NCI-H187 treated with DMSO at 0.1 percent for 48 hours (cell line): ENCODE measurements at regions not wholly inside any gene's neighbourhood (a gene's known extent, or its start where the extent isn't known, plus 50 kb on each side); places are given as distances from the start of the nearest gene placed in this dataset.
"Not testable (repeated sequence)": the region's sequence is repeated elsewhere in the genome, so short reads cannot be mapped to it uniquely, and the experiment has no call there.

Experiments
- DNase-seq: peaks from one replicate; lab custom pipeline; 2025; lab: John Stamatoyannopoulos, UW

GRCh38 chr17:20908313-20909267 is 134.2 kb downstream of the USP22 start:
- no peak for DNase-seq

- no peak for DNase-seq
These were observed 128.2 kb downstream of the USP22 start for GRCh38 chr17:20914658-20915057.

GRCh38 chr17:20916383-20916782 is 126.4 kb downstream of the USP22 start:
- no peak for DNase-seq

- DNase-seq, result not testable (repeated sequence)
These were observed 125.1 kb downstream of the USP22 start for GRCh38 chr17:20917610-20918306.

- DNase-seq, result no peak
These were observed 122.6 kb downstream of the USP22 start for GRCh38 chr17:20920095-20920814.

- DNase-seq, result no peak
These were observed 122.0 kb downstream of the USP22 start for GRCh38 chr17:20920815-20921199.

- no peak for DNase-seq
These were observed 120.6 kb downstream of the USP22 start for GRCh38 chr17:20922128-20922670.

GRCh38 chr17:20924306-20924705 is 118.5 kb downstream of the USP22 start:
- DNase-seq, result no peak

GRCh38 chr17:20925091-20925490 is 117.7 kb downstream of the USP22 start:
- no peak for DNase-seq

GRCh38 chr17:20925954-20926353 is 116.9 kb downstream of the USP22 start:
- DNase-seq, result no peak

GRCh38 chr17:20926532-20926931 is 116.3 kb downstream of the USP22 start:
- no peak for DNase-seq

- DNase-seq, result no peak
These were observed 115.4 kb downstream of the USP22 start for GRCh38 chr17:20927308-20927977.

GRCh38 chr17:20929334-20929733 is 113.5 kb downstream of the USP22 start:
- DNase-seq, result no peak

GRCh38 chr17:20930081-20930760 is 112.6 kb downstream of the USP22 start:
- no peak for DNase-seq

- DNase-seq, result not testable (repeated sequence)
These were observed 109.8 kb downstream of the USP22 start for GRCh38 chr17:20933040-20933439.

GRCh38 chr17:20934288-20934687 is 108.5 kb downstream of the USP22 start:
- DNase-seq, result no peak

GRCh38 chr17:20935740-20936139 is 107.1 kb downstream of the USP22 start:
- no peak for DNase-seq

GRCh38 chr17:20938244-20938643 is 104.6 kb downstream of the USP22 start:
- no peak for DNase-seq

GRCh38 chr17:20938988-20939615 is 103.7 kb downstream of the USP22 start:
- no peak for DNase-seq

GRCh38 chr17:20941872-20942271 is 100.9 kb downstream of the USP22 start:
- DNase-seq, result no peak
